Epithelial cell of proximal tubule (primary cell): ENCODE measurements at regions not wholly inside any gene's neighbourhood (a gene's known extent, or its start where the extent isn't known, plus 50 kb on each side); places are given as distances from the start of the nearest gene placed in this dataset.

Experiments
- DNase-seq: peaks from one replicate; pipeline ENCODE4 v3.0.0-alpha.2; 2011; ENCODE audit warnings: low read depth
- H3K4me3 ChIP-seq: 2 replicates; pipeline ENCODE4 v1.5.1; 2011; ENCODE audit warnings: low read depth, mild to moderate bottlenecking, low read length
- CTCF ChIP-seq: conservative IDR thresholded peaks from 2 replicates; pipeline ENCODE4 v1.5.1; 2012; ENCODE audit warnings: low read depth, mild to moderate bottlenecking, low read length

- no peak for TF ChIP-seq CTCF
- no peak for DNase-seq
- H3K4me3 ChIP-seq, result no peak overlapping the region
Observed at GRCh38 chr15:31252171-31252785, 74.4 kb upstream of the KLF13 start.

GRCh38 chr15:31254431-31255175, 72.0 kb upstream of the KLF13 start:
- DNase-seq, result no peak
- TF ChIP-seq CTCF, result no peak

GRCh38 chr15:31255176-31255510, 71.5 kb upstream of the KLF13 start:
- DNase-seq, result no peak
- no peak overlapping the region for H3K4me3 ChIP-seq
- TF ChIP-seq CTCF, result no peak

More at GRCh38 chr15:31254431-31255175, 72.0 kb upstream of the KLF13 start:
- H3K4me3 ChIP-seq, result no peak overlapping the region

GRCh38 chr15:31255732-31256377, 70.8 kb upstream of the KLF13 start:
- TF ChIP-seq CTCF, result no peak
- no peak for DNase-seq
- H3K4me3 ChIP-seq, result no peak overlapping the region

GRCh38 chr15:31256378-31257265, 70.0 kb upstream of the KLF13 start:
- no peak overlapping the region for H3K4me3 ChIP-seq
- no peak for TF ChIP-seq CTCF
- no peak for DNase-seq

- TF ChIP-seq CTCF, result no peak
- DNase-seq, result no peak
- no peak overlapping the region for H3K4me3 ChIP-seq
Observed at GRCh38 chr15:31257286-31257685, 69.3 kb upstream of the KLF13 start.
